Activated T-cell treated with anti-CD3 and anti-CD28 coated beads for 24 hours (primary cell): ENCODE measurements at regions not wholly inside any gene's neighbourhood (a gene's known extent, or its start where the extent isn't known, plus 50 kb on each side); places are given as distances from the start of the nearest gene placed in this dataset.
"Not testable (repeated sequence)": the region's sequence is repeated elsewhere in the genome, so short reads cannot be mapped to it uniquely, and the experiment has no call there.

Source experiments
- DNase-seq: peaks from one replicate; pipeline ENCODE4 v3.0.0-alpha.2; 2020; ENCODE audit warnings: low read depth

GRCh38 chr1:120550335-120550734, 135.5 kb downstream of the NBPF8 start:
- not testable (repeated sequence) for DNase-seq

- DNase-seq: not testable (repeated sequence)
Measured at GRCh38 chr1:120552190-120552589, 137.4 kb downstream of the NBPF8 start.

GRCh38 chr1:120557605-120558302, 142.9 kb downstream of the NBPF8 start:
- DNase-seq: not testable (repeated sequence)

GRCh38 chr1:120558303-120559060, 143.6 kb downstream of the NBPF8 start:
- DNase-seq: peak; percentile 21

GRCh38 chr1:120561767-120562166, 146.9 kb downstream of the NBPF8 start:
- not testable (repeated sequence) for DNase-seq

- DNase-seq: not testable (repeated sequence)
Measured at GRCh38 chr1:120565396-120565795, 150.6 kb downstream of the NBPF8 start.

- not testable (repeated sequence) for DNase-seq
Measured at GRCh38 chr1:120567620-120568019, 152.8 kb downstream of the NBPF8 start.

- DNase-seq: not testable (repeated sequence)
Measured at GRCh38 chr1:120575201-120575600, 148.5 kb upstream of the NBPF26 start.

- not testable (repeated sequence) for DNase-seq
Measured at GRCh38 chr1:120582135-120582534, 141.6 kb upstream of the NBPF26 start.

GRCh38 chr1:120586053-120586452, 137.7 kb upstream of the NBPF26 start:
- not testable (repeated sequence) for DNase-seq

GRCh38 chr1:120588811-120589210, 134.9 kb upstream of the NBPF26 start:
- DNase-seq: not testable (repeated sequence)

GRCh38 chr1:120591774-120592173, 132.0 kb upstream of the NBPF26 start:
- not testable (repeated sequence) for DNase-seq

- DNase-seq: not testable (repeated sequence)
Measured at GRCh38 chr1:120592943-120593342, 130.8 kb upstream of the NBPF26 start.

GRCh38 chr1:120593648-120594047, 130.1 kb upstream of the NBPF26 start:
- DNase-seq: not testable (repeated sequence)

GRCh38 chr1:120598331-120598951, 125.3 kb upstream of the NBPF26 start:
- DNase-seq: not testable (repeated sequence)

- DNase-seq: not testable (repeated sequence)
Measured at GRCh38 chr1:120599511-120599910, 124.2 kb upstream of the NBPF26 start.

- not testable (repeated sequence) for DNase-seq
Measured at GRCh38 chr1:120600442-120601041, 123.2 kb upstream of the NBPF26 start.

GRCh38 chr1:120607882-120608281, 115.9 kb upstream of the NBPF26 start:
- not testable (repeated sequence) for DNase-seq

GRCh38 chr1:120608314-120609014, 115.3 kb upstream of the NBPF26 start:
- not testable (repeated sequence) for DNase-seq

GRCh38 chr1:120609015-120609573, 114.7 kb upstream of the NBPF26 start:
- DNase-seq: not testable (repeated sequence)

- not testable (repeated sequence) for DNase-seq
Measured at GRCh38 chr1:120609834-120610233, 113.9 kb upstream of the NBPF26 start.
